Uterus (tissue), 2 donors: ENCODE measurements at regions not wholly inside any gene's neighbourhood (a gene's known extent, or its start where the extent isn't known, plus 50 kb on each side); places are given as distances from the start of the nearest gene placed in this dataset.

Experiments used
- CTCF ChIP-seq, 4 experiments: fragments of 200-600 bp in 2 of 4; fragments of 450-650 bp in 2 of 4; sonication (generic) in 2 of 4; IDR thresholded peaks; one replicate each; pipeline ENCODE4 v1.5.1; 2016 to 2019; ENCODE audit warnings: antibody characterized with exemption in 4 of 4, mild to moderate bottlenecking in 2 of 4, moderate library complexity in 1 of 4
- POLR2A ChIP-seq, 2 donors: fragments of 450-650 bp; IDR thresholded peaks; one replicate each; pipeline ENCODE4 v1.6.1; 2016; ENCODE audit warnings: antibody characterized with exemption in 2 of 2, mild to moderate bottlenecking in 1 of 2, moderate library complexity in 1 of 2

GRCh38 chr1:112285316-112285715 is 110.7 kb upstream of the CTTNBP2NL start:
- TF ChIP-seq POLR2A (IDR thresholded peaks at IDR 0.05): no peak
- TF ChIP-seq CTCF (IDR thresholded peaks at IDR 0.05): no peak
